ENCODE measurements at regions not wholly inside any gene's neighbourhood (a gene's known extent, or its start where the extent isn't known, plus 50 kb on each side); places are given as distances from the start of the nearest gene placed in this dataset.

GRCh38 chr4:10348241-10348640, 109.0 kb downstream of the ZNF518B start:
- TF ChIP-seq CTCF (IDR thresholded peaks at IDR 0.05; ENCODE audit: low read depth, low read length, missing control alignments), result no peak
- no peak overlapping the region for H3K4me3 ChIP-seq (ENCODE audit: low read depth, low read length)
- DNase-seq (ENCODE audit: low read depth), result no peak

GRCh38 chr4:10347815-10348214, 109.4 kb downstream of the ZNF518B start:
- TF ChIP-seq CTCF (IDR thresholded peaks at IDR 0.05; ENCODE audit: low read depth, low read length, missing control alignments), result no peak
- DNase-seq (ENCODE audit: low read depth), result no peak
- H3K4me3 ChIP-seq (ENCODE audit: low read depth, low read length), result no peak overlapping the region

- TF ChIP-seq CTCF (IDR thresholded peaks at IDR 0.05; ENCODE audit: low read depth, low read length, missing control alignments), result no peak
- H3K4me3 ChIP-seq (ENCODE audit: low read depth, low read length), result no peak overlapping the region
- DNase-seq (ENCODE audit: low read depth), result no peak
Measured at GRCh38 chr4:10347281-10347795, 109.9 kb downstream of the ZNF518B start.

- no peak overlapping the region for H3K4me3 ChIP-seq (ENCODE audit: low read depth, low read length)
- no peak for DNase-seq (ENCODE audit: low read depth)
- no peak for TF ChIP-seq CTCF (IDR thresholded peaks at IDR 0.05; ENCODE audit: low read depth, low read length, missing control alignments)
Measured at GRCh38 chr4:10346023-10346422, 111.2 kb downstream of the ZNF518B start.

- no peak for TF ChIP-seq CTCF (IDR thresholded peaks at IDR 0.05; ENCODE audit: low read depth, low read length, missing control alignments)
- DNase-seq (ENCODE audit: low read depth), result no peak
- H3K4me3 ChIP-seq (ENCODE audit: low read depth, low read length), result no peak overlapping the region
Measured at GRCh38 chr4:10345381-10345784, 111.8 kb downstream of the ZNF518B start.

GRCh38 chr4:10344824-10345223, 112.4 kb downstream of the ZNF518B start:
- TF ChIP-seq CTCF (IDR thresholded peaks at IDR 0.05; ENCODE audit: low read depth, low read length, missing control alignments), result no peak
- no peak for DNase-seq (ENCODE audit: low read depth)
- H3K4me3 ChIP-seq (ENCODE audit: low read depth, low read length), result no peak overlapping the region

GRCh38 chr4:10343656-10344055, 113.6 kb downstream of the ZNF518B start:
- no peak for TF ChIP-seq CTCF (IDR thresholded peaks at IDR 0.05; ENCODE audit: low read depth, low read length, missing control alignments)
- DNase-seq (ENCODE audit: low read depth), result no peak

More at GRCh38 chr4:10343656-10344055, 113.6 kb downstream of the ZNF518B start:
- no peak overlapping the region for H3K4me3 ChIP-seq (ENCODE audit: low read depth, low read length)

All from GM12864 (cell line).